Dermis blood vessel endothelial cell (primary cell): ENCODE measurements at regions not wholly inside any gene's neighbourhood (a gene's known extent, or its start where the extent isn't known, plus 50 kb on each side); places are given as distances from the start of the nearest gene placed in this dataset.

Source experiments
- DNase-seq: peaks from one replicate; pipeline ENCODE4 v3.0.0; 2010

GRCh38 chr7:45974540-45975360 lies 53.7 kb upstream of the IGFBP3 start:
- no peak for DNase-seq

DNA sequence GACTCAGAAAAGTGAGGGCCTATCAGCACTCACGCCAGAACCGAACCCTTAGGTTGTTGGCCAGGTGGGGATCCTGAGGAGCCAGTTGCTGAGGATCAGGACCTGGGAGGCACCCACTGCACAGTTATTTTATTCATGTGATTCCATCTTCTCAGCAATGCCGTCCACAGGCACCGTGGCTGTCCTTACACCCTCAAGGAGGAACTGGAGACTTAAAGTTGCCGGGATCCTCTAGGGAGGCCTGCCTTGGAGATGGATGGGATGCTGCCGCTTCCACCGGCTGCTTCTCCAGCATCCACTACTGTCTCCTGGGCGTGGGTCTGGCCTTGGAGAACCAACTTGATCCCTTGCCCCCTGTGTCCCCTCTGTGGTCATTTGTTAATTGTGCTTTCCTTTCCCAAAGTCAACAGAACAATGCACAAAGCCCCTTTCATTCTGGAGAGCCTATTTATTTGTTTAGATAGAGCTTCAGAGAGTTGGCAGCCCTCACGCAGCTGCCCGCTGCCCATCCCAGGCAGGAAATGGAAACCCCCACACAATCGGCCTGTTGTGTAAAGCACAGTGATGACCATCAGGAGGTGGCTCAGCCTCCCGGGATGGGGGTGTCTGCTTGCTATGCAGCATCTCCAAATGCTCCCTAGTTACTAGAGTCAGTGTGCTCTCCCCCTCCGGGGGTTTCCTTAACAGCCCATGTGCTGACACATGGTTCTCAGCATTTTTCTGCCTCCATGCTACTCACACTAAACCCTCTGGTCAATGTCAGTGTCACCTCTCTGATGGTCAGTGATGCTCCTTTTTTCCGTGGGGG lies 52.9 kb upstream of the IGFBP3 start:
- peak; percentile 41 for DNase-seq

- DNase-seq = no peak
These were observed 51.7 kb upstream of the IGFBP3 start for GRCh38 chr7:45972629-45973312.

GRCh38 chr7:45971661-45972175 lies 50.6 kb upstream of the IGFBP3 start:
- no peak for DNase-seq

- no peak for DNase-seq
These were observed 50.1 kb upstream of the IGFBP3 start for GRCh38 chr7:45971171-45971570.
